ENCODE measurements at regions not wholly inside any gene's neighbourhood (a gene's known extent, or its start where the extent isn't known, plus 50 kb on each side); places are given as distances from the start of the nearest gene placed in this dataset.
"Not testable (repeated sequence)": the region's sequence is repeated elsewhere in the genome, so short reads cannot be mapped to it uniquely, and the experiment has no call there.

DNA sequence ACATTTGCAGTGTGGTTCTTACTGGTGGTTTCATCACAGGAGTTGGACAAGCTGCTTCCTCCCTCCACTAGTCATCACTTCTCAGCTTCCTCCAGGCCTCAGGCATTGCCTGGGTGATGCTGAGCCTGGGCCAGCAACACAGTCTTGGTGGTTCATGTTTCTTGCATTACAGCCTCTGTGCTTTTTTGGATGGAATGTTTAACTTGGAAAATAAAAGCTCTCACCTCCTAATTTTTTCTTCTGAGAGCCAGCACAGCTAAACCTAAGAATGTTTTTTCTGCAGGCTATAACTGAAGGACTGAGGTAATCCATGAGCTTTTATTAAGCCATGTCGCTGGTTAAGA lies 66.1 kb upstream of the RHOU start:
- Histone ChIP-seq H3K27me3 (ENCODE audit: insufficient read depth, low read depth, severe bottlenecking) (no peaks in the 10 kb centered on the region), H3K9me3 (ENCODE audit: severe bottlenecking) (no peaks in the 10 kb centered on the region), H3K36me3 (no peaks in the 10 kb centered on the region), H3K27ac (no peak overlapping the region), H3K4me3 (ENCODE audit: low read depth, low read length) (no peak overlapping the region)
- TF ChIP-seq, protein P1, sequence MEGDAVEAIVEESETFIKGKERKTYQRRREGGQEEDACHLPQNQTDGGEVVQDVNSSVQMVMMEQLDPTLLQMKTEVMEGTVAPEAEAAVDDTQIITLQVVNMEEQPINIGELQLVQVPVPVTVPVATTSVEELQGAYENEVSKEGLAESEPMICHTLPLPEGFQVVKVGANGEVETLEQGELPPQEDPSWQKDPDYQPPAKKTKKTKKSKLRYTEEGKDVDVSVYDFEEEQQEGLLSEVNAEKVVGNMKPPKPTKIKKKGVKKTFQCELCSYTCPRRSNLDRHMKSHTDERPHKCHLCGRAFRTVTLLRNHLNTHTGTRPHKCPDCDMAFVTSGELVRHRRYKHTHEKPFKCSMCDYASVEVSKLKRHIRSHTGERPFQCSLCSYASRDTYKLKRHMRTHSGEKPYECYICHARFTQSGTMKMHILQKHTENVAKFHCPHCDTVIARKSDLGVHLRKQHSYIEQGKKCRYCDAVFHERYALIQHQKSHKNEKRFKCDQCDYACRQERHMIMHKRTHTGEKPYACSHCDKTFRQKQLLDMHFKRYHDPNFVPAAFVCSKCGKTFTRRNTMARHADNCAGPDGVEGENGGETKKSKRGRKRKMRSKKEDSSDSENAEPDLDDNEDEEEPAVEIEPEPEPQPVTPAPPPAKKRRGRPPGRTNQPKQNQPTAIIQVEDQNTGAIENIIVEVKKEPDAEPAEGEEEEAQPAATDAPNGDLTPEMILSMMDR (IDR thresholded peaks at IDR 0.05; ENCODE audit: low read depth, low read length), result no peak
- DNase-seq, result no peak

DNA sequence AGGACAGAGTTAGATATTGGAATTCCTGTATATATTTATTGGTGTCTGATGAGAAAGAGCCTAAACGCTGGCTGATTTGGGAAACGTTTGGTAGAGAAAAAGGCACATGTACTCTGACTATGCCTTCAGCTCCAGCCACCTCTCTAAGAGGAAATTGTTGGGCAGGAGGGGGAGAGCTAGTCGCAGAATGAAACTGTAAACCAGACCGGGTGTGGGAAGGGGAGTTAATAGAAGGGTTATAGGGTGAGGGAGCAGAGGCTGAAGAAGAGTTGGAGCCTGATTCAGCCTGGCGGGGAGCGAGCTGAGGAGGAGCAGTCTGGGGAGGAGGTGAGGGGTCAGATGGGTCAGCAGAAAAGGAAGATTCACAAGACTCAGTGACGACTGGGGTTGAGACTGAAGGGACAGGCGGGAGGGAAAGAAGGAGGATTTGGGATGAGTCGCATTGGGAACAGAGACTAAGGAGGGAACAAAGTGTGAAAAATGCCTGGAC lies 54.2 kb upstream of the RHOU start:
- DNase-seq; H3K9me3 ChIP-seq (ENCODE audit: severe bottlenecking); H3K27ac ChIP-seq; H3K4me3 ChIP-seq (ENCODE audit: low read depth, low read length); H3K27me3 ChIP-seq (ENCODE audit: insufficient read depth, low read depth, severe bottlenecking); H3K36me3 ChIP-seq: not testable (repeated sequence)

DNA sequence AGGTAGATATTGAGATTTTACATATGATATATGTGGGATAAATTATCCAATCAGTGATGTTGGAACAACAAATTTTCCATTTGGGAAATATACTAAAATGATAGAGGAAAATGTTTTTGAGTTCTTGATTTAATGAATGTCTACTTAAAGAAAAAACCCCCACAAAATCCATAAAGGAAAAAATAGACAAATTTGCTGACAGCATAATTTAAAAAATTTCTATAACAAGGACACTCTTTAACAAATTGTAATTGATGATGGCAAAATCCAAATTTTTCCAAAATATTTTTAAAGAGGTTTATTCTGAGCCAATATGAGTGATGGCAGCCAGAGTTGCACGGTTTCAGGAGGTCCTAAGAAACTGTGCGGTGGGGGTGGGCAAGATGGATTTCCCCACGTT lies 51.9 kb upstream of the RHOU start:
- H3K27me3 ChIP-seq (ENCODE audit: insufficient read depth, low read depth, severe bottlenecking), result no peaks in the 10 kb centered on the region
- no peak overlapping the region for H3K27ac ChIP-seq
- H3K36me3 ChIP-seq, result no peaks in the 10 kb centered on the region
- DNase-seq, result no peak
- no peak overlapping the region for H3K4me3 ChIP-seq (ENCODE audit: low read depth, low read length)
- TF ChIP-seq, protein P1 (IDR thresholded peaks at IDR 0.05; ENCODE audit: low read depth, low read length), result no peak
- H3K9me3 ChIP-seq (ENCODE audit: severe bottlenecking), result no peaks in the 10 kb centered on the region

DNA sequence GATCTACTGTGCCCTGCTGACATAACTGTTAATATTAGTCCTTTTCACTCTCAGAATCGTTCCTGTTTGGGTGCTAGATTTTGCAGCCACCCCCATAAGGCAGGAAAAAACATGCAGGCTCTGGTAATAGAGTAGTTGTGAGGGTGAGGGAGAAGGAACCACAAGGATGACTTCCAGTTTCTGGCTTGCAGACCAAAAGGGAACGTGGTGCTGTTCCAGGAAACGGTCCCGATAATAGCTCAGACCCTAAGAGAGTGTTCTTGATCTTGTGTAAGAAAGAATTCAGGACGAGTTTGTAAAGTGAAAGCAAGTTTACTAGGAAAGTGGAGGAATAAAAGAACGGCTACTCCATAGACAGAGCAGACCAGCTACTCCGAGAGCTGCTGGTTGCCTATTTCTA lies 50.7 kb upstream of the RHOU start:
- no peak overlapping the region for H3K4me3 ChIP-seq (ENCODE audit: low read depth, low read length)
- H3K36me3 ChIP-seq, result no peaks in the 10 kb centered on the region
- H3K27me3 ChIP-seq (ENCODE audit: insufficient read depth, low read depth, severe bottlenecking), result no peaks in the 10 kb centered on the region

DNA sequence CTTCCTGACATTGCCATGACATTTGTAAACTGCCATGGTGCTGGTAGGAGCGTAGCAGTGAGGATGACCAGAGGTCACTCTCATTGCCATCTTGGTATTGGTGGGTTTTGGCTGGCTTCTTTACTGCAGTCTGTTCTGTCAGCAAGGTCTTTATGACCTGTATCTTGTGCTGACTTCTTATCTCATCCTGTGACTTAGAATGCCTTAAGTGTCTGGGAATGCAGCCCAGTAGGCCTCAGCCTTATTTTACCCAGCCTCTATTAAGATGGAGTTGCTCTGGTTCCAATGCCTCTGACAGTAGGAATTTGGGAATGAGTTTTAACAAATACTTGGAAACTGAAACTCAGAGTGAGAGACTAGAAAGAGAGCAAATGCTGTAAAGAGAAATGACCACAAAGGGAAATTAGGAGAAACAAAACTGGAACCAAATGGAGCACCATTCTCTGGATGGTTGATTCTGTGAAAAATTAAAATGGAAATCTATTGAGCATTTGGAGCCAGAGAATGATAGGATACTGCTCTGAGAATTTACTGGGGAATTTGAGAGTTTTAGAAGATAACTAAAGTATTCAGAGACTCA lies 50.1 kb upstream of the RHOU start:
- Histone ChIP-seq H3K4me3 (ENCODE audit: low read depth, low read length) (no peak overlapping the region), H3K27ac (no peak overlapping the region), H3K9me3 (ENCODE audit: severe bottlenecking) (no peaks in the 10 kb centered on the region), H3K27me3 (ENCODE audit: insufficient read depth, low read depth, severe bottlenecking) (no peaks in the 10 kb centered on the region), H3K36me3 (no peaks in the 10 kb centered on the region)
- DNase-seq, result no peak
- TF ChIP-seq, protein P1 (IDR thresholded peaks at IDR 0.05; ENCODE audit: low read depth, low read length), result no peak

More for the DNA sequence above, 50.7 kb upstream of the RHOU start:
- TF ChIP-seq, protein P1 (IDR thresholded peaks at IDR 0.05; ENCODE audit: low read depth, low read length), result no peak
- no peak overlapping the region for H3K27ac ChIP-seq
- no peak for DNase-seq
- no peaks in the 10 kb centered on the region for H3K9me3 ChIP-seq (ENCODE audit: severe bottlenecking)

Measured in WERI-Rb-1 (cell line).